Left cardiac atrium (tissue), 4 donors: ENCODE measurements at regions not wholly inside any gene's neighbourhood (a gene's known extent, or its start where the extent isn't known, plus 50 kb on each side); places are given as distances from the start of the nearest gene placed in this dataset.

Experiments
- ATAC-seq, 2 donors: fragments of 200-7000 bp; cut with Tn5 transposase; one replicate each; pipeline ENCODE4 v1.9.1; 2020; ENCODE audit warnings: mild to moderate bottlenecking in 2 of 2, moderate library complexity in 2 of 2
- DNase-seq: peaks from one replicate; pipeline ENCODE4 v3.0.0-alpha.2; 2020
- intact Hi-C, 2 donors: fragments of 100-400 bp; cut with DNase I; formaldehyde crosslinking; loops; one replicate each; pipeline versions ENCODE4 v1.14.1 to v1.15.1; 2022 to 2023
- donor health status: DM: no; HTN: yes; CAD: no.
- donor health status: DM: no; HTN: yes; CAD: no; lungs with severe emphysema.
- donor health status: DM: yes; HTN: yes; CAD: no.
- donor health status: Dilated cardiomyopathy.

DNA sequence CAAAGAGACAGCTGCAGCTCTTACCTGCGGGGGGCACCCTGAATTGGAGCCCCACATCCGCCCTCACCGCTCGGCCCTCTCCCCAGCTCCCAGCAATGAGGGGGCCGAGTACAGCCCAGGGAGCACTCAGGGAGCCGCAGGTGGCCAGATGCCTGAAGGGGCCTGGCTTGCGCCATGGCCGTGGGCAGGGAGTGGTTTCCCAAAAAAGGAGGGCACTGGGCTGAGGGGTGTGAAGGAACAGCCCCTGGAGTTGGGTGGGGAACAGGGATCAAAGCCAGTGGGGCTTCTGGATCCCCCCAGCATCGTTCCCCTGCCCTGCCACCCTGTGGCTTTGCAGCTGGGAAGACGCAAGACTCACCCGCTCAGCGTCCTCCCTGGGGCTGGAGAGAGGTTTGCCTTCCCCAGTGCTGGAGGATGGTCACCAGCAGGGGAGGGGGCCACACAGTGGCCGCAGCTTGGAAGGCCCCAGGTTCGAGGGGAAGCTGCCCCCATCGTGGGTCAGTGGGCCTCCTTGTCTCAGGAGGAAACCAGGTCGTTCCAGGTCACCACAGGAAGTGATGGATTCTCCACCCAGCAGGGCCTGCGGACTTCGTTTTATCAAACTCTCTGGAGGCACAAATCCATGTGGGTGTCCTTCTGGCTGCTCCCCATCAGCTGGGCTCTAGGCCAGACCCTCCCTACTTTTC, 68.2 kb upstream of the HPCAL1 start:
- intact Hi-C loops: no loop called here
- DNase-seq: no peak
- no peak for ATAC-seq

DNA sequence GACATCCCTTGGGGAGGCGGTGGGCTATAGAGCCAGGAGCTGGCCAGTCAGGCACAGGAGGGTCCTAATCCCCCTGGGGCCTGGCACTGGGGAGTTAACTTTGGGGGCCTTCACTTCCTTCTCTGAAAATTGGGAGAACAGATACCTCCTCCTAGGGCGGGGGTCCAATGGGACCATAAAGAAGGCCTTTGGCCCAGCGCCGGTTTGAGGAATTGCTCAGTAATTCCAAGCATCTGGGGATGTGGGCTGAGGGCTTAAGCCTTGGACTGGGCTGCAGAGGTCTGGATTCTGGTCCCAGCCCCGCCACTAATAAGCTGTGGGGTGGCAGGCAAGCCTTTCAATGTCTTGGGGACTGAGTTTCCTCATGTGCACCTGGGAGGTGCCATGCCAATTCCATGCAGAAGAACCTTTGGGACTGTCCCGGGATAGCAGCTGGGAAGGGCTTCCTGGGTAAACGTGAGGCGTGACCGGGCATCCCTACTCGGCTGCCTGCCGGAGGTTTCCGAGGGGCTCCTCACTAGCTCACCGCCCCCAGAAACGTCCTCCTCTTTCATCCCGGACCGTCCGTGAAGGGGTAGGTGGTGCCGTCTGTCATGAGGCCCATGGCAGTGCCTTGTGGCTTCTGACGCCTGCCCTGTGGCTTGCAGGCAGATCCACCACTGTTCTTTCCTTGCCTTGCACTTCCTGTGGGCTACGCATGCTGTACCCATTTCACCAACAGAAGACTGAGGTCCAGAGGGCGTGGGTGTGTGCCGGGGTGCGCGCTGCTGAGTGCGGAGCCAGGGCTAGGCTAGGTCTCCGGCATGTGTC, 67.4 kb upstream of the HPCAL1 start:
- intact Hi-C loops: no loop called here
- ATAC-seq: no peak
- DNase-seq: no peak

DNA sequence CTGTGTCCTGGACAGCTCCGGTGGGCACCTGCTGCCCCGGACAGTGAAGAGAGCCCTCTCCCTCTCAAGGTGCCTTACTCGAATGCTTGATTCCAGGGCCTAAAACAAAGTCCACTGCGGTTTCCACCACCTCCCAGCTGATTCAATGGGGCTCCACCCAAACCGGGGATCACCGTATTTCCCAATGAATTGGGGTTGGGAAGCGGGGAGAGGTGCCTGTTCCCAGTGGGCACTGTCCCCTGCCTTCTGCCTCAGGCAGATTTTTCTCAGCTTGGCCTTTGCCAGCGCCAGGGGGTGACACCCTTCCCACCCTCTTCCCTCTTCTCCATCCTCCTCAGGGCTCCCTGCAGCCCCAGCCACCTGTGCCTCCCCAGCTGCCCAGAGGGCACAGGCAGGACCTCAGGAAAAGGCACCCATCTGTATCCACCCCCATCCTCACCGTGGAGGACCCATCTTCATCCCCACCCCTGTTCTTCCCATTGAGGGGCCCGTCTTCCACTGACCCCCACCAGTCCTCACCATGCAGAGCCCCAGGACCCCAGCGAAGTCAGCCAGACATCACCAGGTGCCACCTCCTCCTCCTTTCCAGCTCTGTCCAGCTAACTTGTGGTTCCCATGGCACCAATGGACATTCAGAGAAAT, 66.7 kb upstream of the HPCAL1 start:
- ATAC-seq (no peak), DNase-seq (no peak)
- intact Hi-C loops: no loop called here

DNA sequence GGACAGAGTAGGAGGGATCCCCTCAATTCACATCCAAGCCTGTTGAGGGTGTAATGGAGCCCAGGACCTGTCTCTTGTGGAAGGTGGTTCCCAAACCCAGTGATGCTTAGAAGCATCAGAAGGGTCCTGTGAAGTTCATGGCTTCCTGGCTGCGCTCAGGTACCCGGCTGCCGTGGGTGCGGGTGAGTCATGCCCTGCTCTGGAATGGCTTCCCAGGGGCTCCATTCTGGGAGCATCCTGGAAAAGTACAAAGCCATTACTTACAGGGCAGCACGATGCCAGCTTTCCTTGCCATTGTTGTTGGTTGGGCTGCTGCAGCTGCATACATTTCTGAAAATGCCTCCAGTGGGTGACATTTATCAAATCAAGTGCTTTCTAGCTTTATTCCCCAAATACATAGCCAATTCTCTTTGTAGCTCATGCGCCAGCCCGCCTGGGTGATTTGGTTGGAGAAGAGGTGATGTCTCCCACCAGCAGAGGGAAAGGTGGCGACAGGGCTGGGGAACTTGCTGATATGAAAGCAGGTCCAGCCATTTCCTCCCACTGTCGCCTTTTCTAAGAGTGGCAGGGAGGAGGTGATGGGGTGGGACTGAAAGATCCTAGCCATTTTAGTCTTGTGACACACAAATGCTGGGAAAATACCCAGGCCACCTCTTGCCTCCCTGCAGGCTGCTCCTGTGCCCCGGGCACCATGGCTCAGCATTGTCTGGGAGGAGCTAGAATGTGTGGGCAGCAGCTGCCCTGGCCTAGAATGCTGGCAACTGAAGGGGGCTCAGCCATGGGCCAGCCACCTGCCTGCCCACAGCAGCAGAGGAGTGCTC, 65.9 kb upstream of the HPCAL1 start:
- intact Hi-C loops: no loop called here
- ATAC-seq (no peak), DNase-seq (no peak)

DNA sequence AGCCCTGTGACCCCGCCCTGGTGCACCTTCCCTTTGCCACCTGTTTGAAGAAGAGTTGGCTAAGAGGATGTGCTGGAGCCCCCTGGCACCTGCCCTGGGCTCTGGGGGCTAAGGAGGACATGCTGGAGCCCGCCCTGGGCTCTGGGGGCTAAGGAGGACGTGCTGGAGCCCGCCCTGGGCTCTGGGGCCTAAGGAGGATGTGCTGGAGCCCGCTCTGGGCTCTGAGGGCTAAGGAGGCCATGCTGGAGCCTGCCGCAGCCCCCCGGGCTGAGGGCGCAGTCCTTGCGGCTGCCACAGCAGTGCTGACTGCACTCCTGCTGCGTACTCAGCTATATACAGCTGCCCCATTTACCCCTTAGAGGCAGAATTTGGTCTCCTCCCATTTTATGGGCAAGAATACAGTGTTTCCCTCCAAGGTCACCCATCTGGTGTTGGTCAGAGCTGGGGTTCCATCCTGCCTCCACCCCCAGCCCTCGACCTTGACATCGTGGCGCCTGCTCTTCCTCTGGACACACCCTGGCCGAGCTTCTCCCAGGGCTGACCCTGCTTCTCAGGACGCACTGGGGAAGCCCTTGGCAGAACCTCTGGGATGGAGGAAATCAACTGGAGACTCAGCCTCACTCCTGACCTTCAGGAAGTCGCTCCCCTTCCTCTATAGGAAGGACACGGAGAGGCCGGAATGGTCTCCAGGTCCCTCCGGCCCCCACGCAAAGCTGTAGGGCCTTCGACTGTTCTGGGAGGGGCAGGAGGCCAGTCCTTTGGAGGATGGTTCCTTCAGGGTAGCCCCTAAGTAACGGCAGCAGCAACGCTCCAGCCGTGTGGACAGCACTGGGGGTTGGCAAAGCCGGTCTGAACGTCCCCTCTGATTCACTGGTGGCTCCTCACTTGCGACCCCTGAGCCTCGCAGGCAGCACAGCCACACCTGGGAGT, 65.0 kb upstream of the HPCAL1 start:
- intact Hi-C loops: no loop called here

DNA sequence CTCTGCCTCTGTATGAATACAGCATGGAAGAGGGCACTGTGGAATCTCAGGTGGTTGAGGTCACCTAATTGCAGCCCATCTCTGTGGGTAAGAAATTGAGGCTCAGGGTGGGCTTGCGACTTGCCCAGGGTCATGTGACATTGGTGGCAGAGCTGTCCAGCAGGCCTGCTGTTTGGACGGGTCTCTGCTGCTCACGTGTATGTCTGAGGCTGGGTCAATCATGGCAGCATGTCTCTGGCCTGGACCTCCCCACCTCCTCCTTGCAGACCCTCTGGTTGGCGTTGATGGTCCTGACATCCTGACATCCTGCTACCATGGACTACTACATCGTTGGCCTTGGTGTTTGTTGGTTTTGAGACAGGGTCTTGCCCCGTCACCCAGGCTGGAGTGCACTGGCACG, 64.3 kb upstream of the HPCAL1 start:
- intact Hi-C loops: no loop called here
- no peak for DNase-seq
- ATAC-seq: no peak

More for the DNA sequence above, 65.0 kb upstream of the HPCAL1 start:
- DNase-seq: peak; percentile 31
- ATAC-seq: peak in 1 of 2 donors; percentile 35

DNA sequence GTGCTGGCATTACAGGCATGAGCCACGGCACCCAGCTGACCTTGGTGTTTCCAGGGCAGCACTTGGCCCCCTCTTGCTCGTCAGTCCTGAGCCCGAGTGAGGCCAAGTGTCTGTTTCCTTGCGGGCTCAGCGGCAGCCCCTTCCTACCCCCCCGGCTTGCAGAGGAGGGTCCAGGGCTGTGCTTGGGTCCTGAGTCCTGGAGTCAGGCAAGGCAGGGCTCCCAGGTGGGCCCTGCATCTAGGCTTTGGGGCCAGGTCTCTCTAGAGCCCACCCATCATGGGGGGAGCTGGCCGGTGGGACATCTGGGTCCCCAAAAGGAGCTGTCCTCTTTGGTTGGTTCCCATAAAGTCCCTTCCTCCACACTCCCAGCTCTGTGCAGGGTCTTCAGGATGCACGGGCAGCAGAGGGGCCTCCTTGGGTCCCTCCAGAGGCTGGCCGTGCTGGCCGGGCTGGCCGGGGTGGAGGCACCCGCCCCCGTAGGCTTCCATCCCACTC, 63.7 kb upstream of the HPCAL1 start:
- ATAC-seq: no peak
- DNase-seq: peak; percentile 10
- intact Hi-C loops: no loop called here

DNA sequence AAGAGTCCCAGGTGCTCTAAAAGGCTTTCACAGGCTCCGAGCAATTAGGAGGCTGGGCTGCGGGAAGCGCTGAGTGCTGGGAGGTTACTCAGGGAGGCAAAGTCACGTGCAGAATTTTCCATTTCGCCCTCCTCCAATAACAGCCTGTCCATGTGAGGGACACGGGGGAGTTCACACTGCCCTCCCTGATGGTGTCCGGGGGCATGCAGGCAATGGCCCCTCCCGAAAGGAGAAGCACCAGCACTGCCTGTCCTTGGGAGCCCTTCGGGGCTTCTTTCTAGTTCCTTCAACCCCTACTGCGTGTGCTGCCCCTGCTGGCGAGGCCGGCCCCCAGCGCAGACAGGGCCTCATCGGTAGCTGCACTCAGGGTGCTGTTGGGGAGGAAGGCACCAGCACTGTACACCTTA, 63.1 kb upstream of the HPCAL1 start:
- peak; percentile 6 for DNase-seq
- intact Hi-C loops: no loop called here

DNA sequence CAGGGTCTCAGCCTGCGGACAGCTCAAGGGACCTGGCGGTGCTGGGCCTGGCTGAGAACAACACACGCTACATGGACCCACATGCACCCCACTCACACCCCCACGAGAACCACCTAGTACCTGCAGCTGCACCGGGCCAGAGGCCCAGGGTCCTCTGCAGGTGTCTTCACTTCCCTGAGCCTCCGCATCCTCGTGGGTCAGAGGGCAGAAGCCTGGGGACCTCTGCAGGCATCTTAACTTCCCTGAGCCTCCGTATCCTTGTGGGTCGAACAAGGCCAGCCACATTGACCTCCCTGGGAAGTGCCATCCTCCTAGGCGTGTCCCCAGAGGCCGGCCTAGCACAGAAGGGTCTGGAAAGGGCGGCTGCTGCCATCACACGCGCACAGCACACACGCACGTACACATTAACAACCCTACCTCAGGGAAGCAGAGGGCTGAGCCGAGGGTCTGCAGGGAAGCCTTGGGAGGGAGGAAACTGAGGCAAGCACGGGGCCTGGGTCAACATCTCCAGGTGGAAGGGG, 62.5 kb upstream of the HPCAL1 start:
- ATAC-seq: no peak
- intact Hi-C loops: no loop called here
- DNase-seq: peak; percentile 11

More for the DNA sequence above, 63.1 kb upstream of the HPCAL1 start:
- no peak for ATAC-seq

DNA sequence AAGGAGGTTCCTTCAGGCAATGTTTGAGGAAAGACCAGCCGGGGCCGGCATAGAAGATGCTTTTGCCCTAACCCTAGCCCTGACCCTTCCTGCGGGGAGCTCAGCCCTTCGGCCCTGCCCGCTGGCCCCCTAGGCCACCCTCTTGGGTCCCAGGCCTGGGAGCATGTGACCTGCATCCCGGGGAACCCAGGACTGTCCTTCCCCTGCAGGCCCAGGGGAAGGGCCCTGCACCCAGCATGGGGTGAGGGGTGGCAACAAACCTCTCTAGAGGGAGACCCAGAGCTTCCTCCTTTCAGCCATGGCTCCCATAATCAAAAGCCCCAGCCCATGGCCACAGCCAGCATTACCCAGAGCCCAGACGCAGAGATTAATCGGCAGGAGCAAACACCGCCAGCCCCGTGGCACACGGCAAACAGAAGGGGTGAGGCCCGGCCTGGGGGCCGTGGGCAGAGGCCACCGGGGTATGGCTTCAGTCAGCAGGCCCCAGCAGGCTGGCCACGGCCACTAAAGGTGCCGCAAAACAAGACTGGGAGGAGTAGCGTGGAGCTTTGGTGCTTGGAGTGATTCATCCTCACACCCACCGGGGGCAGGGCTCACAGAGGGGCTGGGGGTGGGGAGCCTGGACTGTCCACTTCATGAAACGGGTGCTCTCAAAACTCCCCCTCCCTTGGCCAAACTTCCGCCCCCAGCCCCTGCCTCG, 61.6 kb upstream of the HPCAL1 start:
- no peak for ATAC-seq
- intact Hi-C loops: no loop called here
- DNase-seq: peak; percentile 13

DNA sequence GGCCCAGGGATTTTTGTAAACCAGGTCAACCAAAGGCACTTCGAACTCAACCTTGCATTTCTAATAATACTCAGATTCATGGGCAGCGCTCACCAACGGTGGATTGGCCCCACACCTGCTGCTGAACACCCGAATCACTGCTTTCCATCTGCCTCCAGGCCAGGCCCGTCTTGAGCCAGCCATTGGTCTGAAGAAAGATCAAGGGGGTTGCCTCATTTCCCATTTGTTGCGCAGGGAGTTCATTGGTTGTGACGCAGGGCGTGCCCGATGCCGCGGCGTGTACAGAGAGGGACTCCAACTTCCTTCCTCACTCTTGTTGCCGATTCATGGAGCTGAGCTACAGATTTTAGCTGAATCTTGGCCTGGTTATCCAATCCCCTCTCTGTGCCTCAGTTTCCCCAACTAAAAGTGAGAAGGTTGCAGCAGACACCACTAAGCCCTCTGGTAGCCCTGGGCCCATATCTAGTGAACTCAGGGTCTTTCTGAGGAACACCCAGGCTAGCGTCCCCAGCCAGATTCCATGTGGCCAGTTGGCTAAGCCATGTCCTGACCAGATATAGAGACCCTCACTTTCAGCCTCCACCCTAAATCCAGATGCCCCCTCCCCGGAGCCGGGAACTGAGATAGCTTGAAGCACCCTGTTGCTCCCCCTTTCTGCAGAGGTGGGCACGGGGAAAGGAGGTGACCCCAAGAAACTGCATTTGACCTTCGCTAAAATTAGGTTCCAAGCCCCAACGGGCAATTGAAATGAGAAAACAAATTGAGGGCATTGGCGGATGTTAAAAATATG, 60.9 kb upstream of the HPCAL1 start:
- DNase-seq (peak; percentile 10), ATAC-seq (no peak)
- intact Hi-C loops: no loop called here

DNA sequence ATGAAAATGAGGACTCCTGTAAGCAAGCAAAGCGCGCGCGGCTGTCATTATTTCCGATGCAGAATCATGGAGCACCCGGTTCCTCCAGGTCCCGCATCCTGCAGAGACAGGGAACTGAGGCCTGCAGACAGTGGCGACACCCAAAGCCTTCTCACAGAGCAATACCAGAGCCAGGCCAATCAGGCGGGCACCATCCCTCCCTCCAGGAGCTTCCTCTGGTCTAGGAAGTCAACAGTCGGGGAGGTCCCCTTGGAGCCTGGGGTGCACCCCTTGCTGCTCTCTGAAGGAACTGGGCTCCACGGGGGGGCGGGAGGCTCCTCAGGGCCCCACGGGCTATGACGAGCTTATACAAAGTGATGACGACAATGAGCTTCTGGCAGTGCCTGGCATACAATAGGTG, 60.3 kb upstream of the HPCAL1 start:
- DNase-seq: peak; percentile 10
- ATAC-seq: no peak
- intact Hi-C loops: no loop called here

DNA sequence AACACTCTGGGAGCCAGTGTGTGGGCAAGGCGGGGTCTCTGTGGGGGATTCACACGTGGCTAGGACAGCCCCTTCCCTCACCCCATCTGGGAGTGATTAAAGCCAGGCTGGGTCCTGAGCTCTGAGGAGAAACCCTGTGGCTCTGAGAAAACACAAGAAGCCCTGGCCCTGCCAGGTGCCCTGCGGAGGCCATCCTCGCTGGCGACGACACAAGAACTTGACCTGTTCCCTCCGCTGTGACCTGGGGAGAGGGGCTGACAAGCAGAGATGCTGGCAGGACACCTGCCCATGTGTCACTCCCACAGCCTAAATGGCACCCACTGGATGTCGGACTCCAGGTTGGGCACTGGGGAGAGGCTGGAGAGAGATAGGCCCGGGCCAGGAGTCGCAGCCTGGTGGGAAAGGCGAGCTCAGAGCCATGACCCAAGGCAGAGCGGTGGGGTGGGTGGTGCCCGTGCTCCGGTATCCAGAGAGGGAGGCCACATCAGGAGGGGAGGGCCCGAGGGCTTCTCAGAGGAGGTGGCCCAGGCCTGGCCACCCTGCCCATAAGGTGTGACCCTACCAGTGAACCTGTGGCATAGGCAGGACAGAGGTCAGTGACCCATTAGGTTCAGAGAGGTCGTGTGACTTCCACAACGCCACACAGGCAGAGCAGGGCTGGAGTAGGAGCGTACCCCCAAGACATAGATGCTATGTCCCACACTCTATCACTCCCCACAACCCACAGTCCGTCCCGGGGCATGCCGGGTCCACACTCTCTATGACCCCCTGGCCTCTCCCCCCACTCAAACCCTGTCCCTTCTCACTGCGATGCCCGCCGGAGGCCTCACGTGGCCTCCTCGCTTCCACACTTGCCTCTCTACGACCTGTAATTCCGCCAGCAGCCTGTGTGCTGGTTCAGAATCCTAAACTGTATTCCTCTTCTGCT, 59.4 kb upstream of the HPCAL1 start:
- DNase-seq (peak; percentile 17), ATAC-seq (peak in 1 of 2 donors; percentile 17)
- intact Hi-C loops: no loop called here

DNA sequence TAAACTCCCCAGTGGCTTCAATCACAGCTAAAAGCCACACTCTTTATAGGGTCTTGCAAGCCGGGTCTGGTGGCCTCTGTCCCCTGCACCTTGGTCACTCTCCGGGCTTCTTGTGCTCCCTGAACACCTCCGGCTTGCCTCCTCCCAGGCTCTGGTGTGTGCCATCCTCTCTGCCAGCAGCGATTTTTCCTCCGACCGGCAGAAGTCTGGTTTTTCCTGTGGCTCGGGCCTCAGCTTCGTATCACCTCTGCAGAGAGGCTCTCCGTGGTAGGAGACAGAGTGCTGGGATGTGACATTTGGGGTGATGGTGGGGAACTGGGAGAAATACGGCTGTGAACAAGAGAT, 58.8 kb upstream of the HPCAL1 start:
- intact Hi-C loops: no loop called here
- ATAC-seq: no peak
- peak; percentile 4 for DNase-seq

DNA sequence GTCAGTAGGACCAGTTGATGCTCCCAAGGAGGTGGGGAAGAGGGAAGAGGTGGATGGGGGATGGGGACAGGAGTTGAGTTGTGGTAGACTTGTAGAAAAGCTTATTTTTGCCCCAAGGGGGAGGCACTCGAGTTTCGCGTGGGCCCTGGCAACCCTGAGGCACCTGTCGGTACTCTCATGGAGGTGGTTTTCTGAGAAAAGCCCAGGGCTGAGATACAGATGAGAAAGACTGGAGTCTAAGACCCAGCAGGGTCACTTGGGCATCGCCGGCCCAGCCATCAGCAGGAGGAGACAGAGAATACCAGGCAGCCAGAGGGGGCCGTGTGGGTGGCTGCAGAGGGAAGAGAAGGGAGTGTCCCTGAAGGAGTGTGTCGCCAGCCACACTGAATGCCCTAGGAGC, 57.7 kb upstream of the HPCAL1 start:
- DNase-seq (peak; percentile 6), ATAC-seq (no peak)
- intact Hi-C loops: no loop called here

DNA sequence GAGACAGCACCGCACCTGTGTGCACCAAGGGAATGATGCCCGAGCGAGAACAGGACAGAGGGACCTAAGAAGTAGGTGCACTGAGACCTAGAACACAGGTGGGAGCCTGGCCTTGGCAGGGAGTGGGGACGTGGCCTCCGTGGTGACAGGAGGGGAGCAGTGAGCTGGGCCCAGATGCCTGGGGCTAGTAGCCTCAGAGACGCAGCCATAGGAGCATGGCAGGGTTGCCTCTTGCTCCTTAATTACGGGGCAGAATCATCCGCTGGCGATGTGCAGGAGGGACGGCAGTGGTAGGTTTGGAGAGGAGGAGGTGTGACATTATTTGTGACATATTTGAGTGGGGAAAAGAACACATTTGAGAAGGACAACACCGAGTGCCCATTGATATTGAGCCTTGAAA, 57.0 kb upstream of the HPCAL1 start:
- no peak for ATAC-seq
- peak; percentile 5 for DNase-seq
- intact Hi-C loops: no loop called here
